ENCODE measurements at regions not wholly inside any gene's neighbourhood (a gene's known extent, or its start where the extent isn't known, plus 50 kb on each side); places are given as distances from the start of the nearest gene placed in this dataset.

DNA sequence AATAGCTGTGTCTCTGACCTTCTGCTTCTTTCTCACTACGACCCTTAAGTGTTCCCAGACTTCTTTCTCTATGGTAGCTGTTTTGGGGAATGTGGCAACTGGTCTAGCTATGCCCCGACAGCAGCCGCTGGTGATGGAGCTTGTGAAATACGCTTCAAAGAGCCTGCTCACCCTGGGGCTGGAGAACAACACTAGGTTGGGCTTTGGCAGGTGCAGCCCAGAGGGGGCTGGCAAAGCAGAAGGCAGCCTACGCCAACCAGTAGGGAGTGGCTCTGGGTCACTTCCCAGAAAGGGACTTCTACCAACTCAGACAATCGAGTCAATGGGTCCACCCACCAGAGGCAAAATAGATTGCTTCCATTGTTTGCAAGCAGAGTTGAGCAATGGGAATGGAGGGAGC lies 262.8 kb downstream of the LMO4 start:
- CTCF ChIA-PET: no interaction called here
- no TSS peak for BruUV-seq (replicated peaks)

DNA sequence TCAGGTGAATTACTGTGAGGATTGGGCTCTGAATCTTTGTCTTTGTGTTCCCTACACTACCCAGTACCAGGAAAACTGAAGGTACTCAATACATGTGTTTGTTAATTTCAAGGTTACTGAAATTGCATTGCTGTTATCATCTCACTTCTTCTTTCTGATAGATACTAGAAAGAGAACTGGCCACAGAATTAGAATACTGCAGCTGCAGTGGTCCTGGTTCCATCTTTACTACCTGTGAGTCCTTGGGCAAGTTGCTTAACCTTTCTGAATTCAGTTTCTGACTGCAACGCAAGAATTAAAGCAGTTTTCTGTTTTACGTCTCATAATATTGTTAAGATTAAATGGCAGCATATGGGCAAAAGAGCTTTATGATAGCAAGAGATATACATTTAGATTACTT lies 263.5 kb downstream of the LMO4 start:
- no peak for TF ChIP-seq EZH2 (IDR thresholded peaks at IDR 0.05; ENCODE audit: borderline replicate concordance, low read depth, low read length, poor library complexity, severe bottlenecking)
- TF ChIP-seq, protein P1, sequence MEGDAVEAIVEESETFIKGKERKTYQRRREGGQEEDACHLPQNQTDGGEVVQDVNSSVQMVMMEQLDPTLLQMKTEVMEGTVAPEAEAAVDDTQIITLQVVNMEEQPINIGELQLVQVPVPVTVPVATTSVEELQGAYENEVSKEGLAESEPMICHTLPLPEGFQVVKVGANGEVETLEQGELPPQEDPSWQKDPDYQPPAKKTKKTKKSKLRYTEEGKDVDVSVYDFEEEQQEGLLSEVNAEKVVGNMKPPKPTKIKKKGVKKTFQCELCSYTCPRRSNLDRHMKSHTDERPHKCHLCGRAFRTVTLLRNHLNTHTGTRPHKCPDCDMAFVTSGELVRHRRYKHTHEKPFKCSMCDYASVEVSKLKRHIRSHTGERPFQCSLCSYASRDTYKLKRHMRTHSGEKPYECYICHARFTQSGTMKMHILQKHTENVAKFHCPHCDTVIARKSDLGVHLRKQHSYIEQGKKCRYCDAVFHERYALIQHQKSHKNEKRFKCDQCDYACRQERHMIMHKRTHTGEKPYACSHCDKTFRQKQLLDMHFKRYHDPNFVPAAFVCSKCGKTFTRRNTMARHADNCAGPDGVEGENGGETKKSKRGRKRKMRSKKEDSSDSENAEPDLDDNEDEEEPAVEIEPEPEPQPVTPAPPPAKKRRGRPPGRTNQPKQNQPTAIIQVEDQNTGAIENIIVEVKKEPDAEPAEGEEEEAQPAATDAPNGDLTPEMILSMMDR (conservative IDR thresholded peaks at IDR 0.05; ENCODE audit: low read depth, low read length): no peak
- BruUV-seq (replicated peaks): no TSS peak
- Histone ChIP-seq H3K27me3 (replicated peaks; ENCODE audit: insufficient read depth, low read depth, low read length, poor library complexity) (no peaks in the 10 kb centered on the region), H3K27ac (ENCODE audit: low read depth, low read length, poor library complexity, severe bottlenecking) (no peak overlapping the region), H3K36me3 (ENCODE audit: insufficient read depth, low read length, poor library complexity, severe bottlenecking) (no peaks in the 10 kb centered on the region), H3K4me3 (ENCODE audit: low read depth, low read length, poor library complexity, severe bottlenecking) (no peak overlapping the region), H3K4me1 (ENCODE audit: insufficient read depth, low read length, poor library complexity, severe bottlenecking) (peaks cover 12% of the 10 kb centered on the region), H3K9me3 (ENCODE audit: low read depth, low read length, poor library complexity, severe bottlenecking) (no peaks in the 10 kb centered on the region)
- POLR2A ChIA-PET (ENCODE audit: low non-redundant PET): no interaction called here
- no peak for DNase-seq (ENCODE audit: low spot score)
- intact Hi-C loops (cut with micrococcal nuclease; ENCODE audit: unreplicated experiment): no loop called here
- CTCF ChIA-PET: no interaction called here

More for the DNA sequence above, 262.8 kb downstream of the LMO4 start:
- Histone ChIP-seq H3K36me3 (ENCODE audit: insufficient read depth, low read length, poor library complexity, severe bottlenecking) (no peaks in the 10 kb centered on the region), H3K4me1 (ENCODE audit: insufficient read depth, low read length, poor library complexity, severe bottlenecking) (peaks cover 17% of the 10 kb centered on the region), H3K9me3 (ENCODE audit: low read depth, low read length, poor library complexity, severe bottlenecking) (no peaks in the 10 kb centered on the region), H3K4me3 (ENCODE audit: low read depth, low read length, poor library complexity, severe bottlenecking) (no peak overlapping the region), H3K27ac (ENCODE audit: low read depth, low read length, poor library complexity, severe bottlenecking) (no peak overlapping the region), H3K27me3 (replicated peaks; ENCODE audit: insufficient read depth, low read depth, low read length, poor library complexity) (no peaks in the 10 kb centered on the region)
- POLR2A ChIA-PET (ENCODE audit: low non-redundant PET): no interaction called here
- no peak for DNase-seq (ENCODE audit: low spot score)
- intact Hi-C loops (cut with micrococcal nuclease; ENCODE audit: unreplicated experiment): no loop called here
- no peak for TF ChIP-seq EZH2 (IDR thresholded peaks at IDR 0.05; ENCODE audit: borderline replicate concordance, low read depth, low read length, poor library complexity, severe bottlenecking)
- TF ChIP-seq, protein P1 (conservative IDR thresholded peaks at IDR 0.05; ENCODE audit: low read depth, low read length): no peak

DNA sequence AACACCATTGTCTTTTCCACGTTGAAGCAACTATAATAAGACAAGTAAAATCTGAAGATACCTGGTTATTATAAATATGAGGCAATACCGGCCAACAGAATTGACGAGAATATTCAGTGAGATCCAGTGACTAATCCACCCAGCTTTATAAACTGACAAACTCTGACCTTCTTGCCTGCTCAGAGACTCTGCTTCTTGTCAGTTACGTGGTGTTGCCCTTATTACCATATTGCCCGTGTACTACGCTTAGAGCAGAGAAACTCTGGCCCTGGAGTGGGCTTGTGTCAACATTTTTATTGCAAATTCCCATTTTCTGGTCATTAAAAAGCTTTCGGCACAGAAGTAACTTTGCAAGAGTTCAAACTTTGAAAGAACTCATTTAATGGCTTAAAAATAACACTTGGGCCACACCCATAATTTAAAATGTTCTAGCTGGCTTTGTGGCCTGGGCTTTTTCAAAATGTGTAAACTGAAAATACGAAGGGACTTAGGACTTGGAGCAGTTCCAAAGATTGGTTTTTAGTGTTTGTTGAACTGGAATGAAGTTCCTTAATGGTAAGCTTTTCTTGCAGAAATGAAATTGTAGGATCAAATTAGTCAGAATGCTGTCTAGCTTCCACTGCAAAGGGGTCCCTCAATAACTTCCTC lies 266.2 kb downstream of the LMO4 start:
- TF ChIP-seq EZH2 (IDR thresholded peaks at IDR 0.05; ENCODE audit: borderline replicate concordance, low read depth, low read length, poor library complexity, severe bottlenecking): no peak
- TF ChIP-seq, protein P1 (conservative IDR thresholded peaks at IDR 0.05; ENCODE audit: low read depth, low read length): no peak
- no TSS peak for BruUV-seq (replicated peaks)
- Histone ChIP-seq H3K4me1 (ENCODE audit: insufficient read depth, low read length, poor library complexity, severe bottlenecking) (peaks cover 5% of the 10 kb centered on the region), H3K27me3 (replicated peaks; ENCODE audit: insufficient read depth, low read depth, low read length, poor library complexity) (no peaks in the 10 kb centered on the region), H3K27ac (ENCODE audit: low read depth, low read length, poor library complexity, severe bottlenecking) (no peak overlapping the region), H3K4me3 (ENCODE audit: low read depth, low read length, poor library complexity, severe bottlenecking) (no peak overlapping the region), H3K9me3 (ENCODE audit: low read depth, low read length, poor library complexity, severe bottlenecking) (no peaks in the 10 kb centered on the region), H3K36me3 (ENCODE audit: insufficient read depth, low read length, poor library complexity, severe bottlenecking) (no peaks in the 10 kb centered on the region)
- POLR2A ChIA-PET (ENCODE audit: low non-redundant PET): no interaction called here
- CTCF ChIA-PET: no interaction called here
- intact Hi-C loops (cut with micrococcal nuclease; ENCODE audit: unreplicated experiment): no loop called here
- DNase-seq (ENCODE audit: low spot score): no peak

Measured in A673 (cell line).